IMR-90 (cell line): ENCODE measurements at regions not wholly inside any gene's neighbourhood (a gene's known extent, or its start where the extent isn't known, plus 50 kb on each side); places are given as distances from the start of the nearest gene placed in this dataset.

ENCODE experiments used
- ATAC-seq: fragments of 200-7000 bp; cut with Tn5 transposase; 2 replicates; pipeline ENCODE4 v1.9.1; 2020; ENCODE audit warnings: low read depth, mild to moderate bottlenecking, moderate library complexity
- BruUV-seq: library from RNA; stranded (reverse); fragments of 400-500 nt; replicated peaks from 2 replicates; lab custom pipeline; 2021; lab: Mats Ljungman, UMichigan
- CTCF ChIA-PET: fragments of 300-600 bp; formaldehyde crosslinking; extraction: SDS; loops from one replicate; lab custom pipeline; 2021; ENCODE audit warnings: antibody characterized with exemption; lab: Yijun Ruan, JAX
- POLR2A ChIA-PET: fragments of 300-600 bp; sonication (Branson Sonifier 250); formaldehyde crosslinking; loops from one replicate; lab custom pipeline; 2022; ENCODE audit warnings: antibody characterized with exemption; ENCODE audit not compliant: unreplicated experiment; lab: Charles Lee
- DNase-seq: peaks from one replicate; pipeline ENCODE4 v3.0.0; 2013
- H2AFZ ChIP-seq: replicated peaks from 2 replicates; pipeline ENCODE3; 2013; ENCODE audit warnings: low read length, mild to moderate bottlenecking; ENCODE audit not compliant: poor library complexity
- H2AK5ac ChIP-seq: 2 replicates; pipeline ENCODE4 v1.6.1; 2013; ENCODE audit warnings: low read depth, low read length, inconsistent platforms
- H2AK9ac ChIP-seq: replicated peaks from 2 replicates; pipeline ENCODE3; 2013; ENCODE audit warnings: mild to moderate bottlenecking, low read depth, low read length, moderate library complexity; ENCODE audit not compliant: poor library complexity
- H2BK120ac ChIP-seq: 2 replicates; pipeline ENCODE4 v1.6.1; 2013; ENCODE audit warnings: low read depth, low read length, inconsistent platforms
- H2BK15ac ChIP-seq: 3 replicates; pipeline ENCODE4 v1.6.1; 2013; ENCODE audit warnings: low read depth, low read length, inconsistent platforms
- H2BK20ac ChIP-seq: 2 replicates; pipeline ENCODE4 v1.6.1; 2013; ENCODE audit warnings: low read depth, mild to moderate bottlenecking, inconsistent platforms, low read length, moderate library complexity
- H2BK5ac ChIP-seq: 2 replicates; pipeline ENCODE4 v1.6.1; 2013; ENCODE audit warnings: mild to moderate bottlenecking, low read depth, low read length, inconsistent platforms; ENCODE audit not compliant: poor library complexity, severe bottlenecking
- H3K14ac ChIP-seq: replicated peaks from 2 replicates; pipeline ENCODE4 v1.6.1; 2013; ENCODE audit warnings: low read depth, low read length, inconsistent platforms
- H3K18ac ChIP-seq: 2 replicates; pipeline ENCODE4 v1.6.1; 2013; ENCODE audit warnings: low read depth, low read length, control low read depth
- H3K23ac ChIP-seq: 2 replicates; pipeline ENCODE4 v1.6.1; 2013; ENCODE audit warnings: low read depth, low read length, inconsistent platforms
- H3K27ac ChIP-seq: 2 replicates; pipeline ENCODE4 v1.5.1; 2013; ENCODE audit warnings: mild to moderate bottlenecking, control low read depth, low read length; ENCODE audit not compliant: insufficient read depth
- H3K27me3 ChIP-seq: 2 replicates; pipeline ENCODE4 v1.6.1; 2013; ENCODE audit warnings: low read length; ENCODE audit not compliant: control insufficient read depth, insufficient read depth
- H3K36me3 ChIP-seq: 2 replicates; pipeline ENCODE4 v1.6.1; 2013; ENCODE audit warnings: low read length, mixed read lengths; ENCODE audit not compliant: control insufficient read depth, insufficient read depth
- H3K4ac ChIP-seq: 2 replicates; pipeline ENCODE4 v1.6.1; 2013; ENCODE audit warnings: low read depth, low read length, inconsistent platforms
- H3K4me1 ChIP-seq: 2 replicates; pipeline ENCODE4 v1.6.1; 2013; ENCODE audit warnings: low read length, mixed read lengths; ENCODE audit not compliant: control insufficient read depth, insufficient read depth
- H3K4me2 ChIP-seq: 2 replicates; pipeline ENCODE4 v1.6.1; 2013; ENCODE audit warnings: low read depth, mild to moderate bottlenecking, control low read depth, low read length, moderate library complexity
- H3K4me3 ChIP-seq: 2 replicates; pipeline ENCODE4 v1.5.1; 2013; ENCODE audit warnings: low read depth, mild to moderate bottlenecking, control low read depth, low read length, moderate library complexity; ENCODE audit not compliant: insufficient read depth
- H3K56ac ChIP-seq: 2 replicates; pipeline ENCODE4 v1.6.1; 2013; ENCODE audit warnings: low read length, inconsistent platforms; ENCODE audit not compliant: insufficient read depth; ENCODE audit errors: extremely low read depth
- H3K79me1 ChIP-seq, 2 experiments: 2 replicates each; pipeline ENCODE4 v1.6.1; 2013; ENCODE audit warnings: low read length in 2 of 2, inconsistent platforms in 1 of 2, low read depth in 1 of 2
- H3K9ac ChIP-seq: 2 replicates; pipeline ENCODE4 v1.6.1; 2013; ENCODE audit warnings: low read depth, low read length, control low read depth
- H3K9me1 ChIP-seq: 2 replicates; pipeline ENCODE4 v1.6.1; 2013; ENCODE audit warnings: low read length, inconsistent platforms; ENCODE audit not compliant: insufficient read depth
- H3K9me3 ChIP-seq: 2 replicates; pipeline ENCODE4 v1.6.1; 2013; ENCODE audit warnings: low read length; ENCODE audit not compliant: control insufficient read depth, insufficient read depth
- H4K20me1 ChIP-seq: 2 replicates; pipeline ENCODE4 v1.6.1; 2013; ENCODE audit warnings: low read length, inconsistent platforms; ENCODE audit not compliant: insufficient read depth
- H4K5ac ChIP-seq: 2 replicates; pipeline ENCODE4 v1.6.1; 2013; ENCODE audit warnings: mild to moderate bottlenecking, low read depth, low read length, control low read depth
- H4K8ac ChIP-seq, 2 experiments: 2 replicates each; pipeline ENCODE4 v1.6.1; 2013; ENCODE audit warnings: low read depth in 2 of 2, low read length in 2 of 2, control low read depth in 1 of 2, inconsistent platforms in 1 of 2
- H4K91ac ChIP-seq: 2 replicates; pipeline ENCODE4 v1.6.1; 2013; ENCODE audit warnings: low read depth, low read length, inconsistent platforms; ENCODE audit not compliant: insufficient read depth
- CTCF ChIP-seq: conservative IDR thresholded peaks from 2 replicates; pipeline ENCODE4 v1.5.1; 2012; ENCODE audit warnings: mild to moderate bottlenecking, low read depth, low read length, improper control_type of control experiment
- MXI1 ChIP-seq: IDR thresholded peaks from 2 replicates; pipeline ENCODE4 v1.6.1; 2012; ENCODE audit warnings: low read depth, mild to moderate bottlenecking, low read length, moderate library complexity, borderline replicate concordance
- WGBS, 2 experiments: methylation state at CpG; one replicate each; pipeline versions ENCODE4 v1.1.5 to v1.1.7; 2013; ENCODE audit warnings: missing lambda C conversion rate in 2 of 2; ENCODE audit not compliant: insufficient read length in 1 of 2; ENCODE audit errors: extremely low coverage in 2 of 2; 5-methylcytosine and 5-hydroxymethylcytosine counted together
- dilution Hi-C: fragments of 300-500 bp; cut with HindIII; formaldehyde crosslinking; loops from one replicate; pipeline ENCODE4 v1.14.3; 2018; ENCODE audit warnings: low sequenced_read_pairs; ENCODE audit not compliant: unreplicated experiment
- in situ Hi-C: fragments of 300-500 bp; cut with MboI; formaldehyde crosslinking; loops from 3 replicates; pipeline ENCODE4 v1.14.3; 2019; ENCODE audit warnings: low sequenced_read_pairs, inconsistent platforms, mixed read lengths
- intact Hi-C: fragments of 100-400 bp; cut with micrococcal nuclease; formaldehyde crosslinking; loops from 2 replicates; pipeline ENCODE4 v1.10.0; 2022

GRCh38 chr2:49687918-49688317 lies 533.6 kb upstream of the FSHR start:
- in situ Hi-C loops: no loop called here
- H3K4me2 ChIP-seq: no peak overlapping the region
- no peak overlapping the region for H3K14ac ChIP-seq
- ChIA-PET CTCF (no interaction called here), POLR2A (no interaction called here)
- H4K20me1 ChIP-seq: no peaks in the 10 kb centered on the region
- dilution Hi-C loops: no loop called here
- BruUV-seq: no TSS peak
- no peak for DNase-seq
- H2BK120ac ChIP-seq: no peak overlapping the region
- no peak overlapping the region for H3K18ac ChIP-seq
- H3K36me3 ChIP-seq: no peaks in the 10 kb centered on the region
- no peak overlapping the region for H3K27ac ChIP-seq
- TF ChIP-seq MXI1 (no peak), CTCF (0 out of 2 replicates have a peak, but pooled peaks have one; percentile 4)
- no peak overlapping the region for H3K56ac ChIP-seq
- H2AK5ac ChIP-seq: no peak overlapping the region
- no peak overlapping the region for H4K8ac ChIP-seq
- no peak overlapping the region for H4K5ac ChIP-seq
- no peaks in the 10 kb centered on the region for H3K9me1 ChIP-seq
- WGBS, 2 experiments: no CpG with 5 or more reads among the region's 1 CpG
- no peak overlapping the region for H3K23ac ChIP-seq
- no peak overlapping the region for H2AK9ac ChIP-seq
- H3K27me3 ChIP-seq: no peaks in the 10 kb centered on the region
- H2BK5ac ChIP-seq: no peak overlapping the region
- H2BK15ac ChIP-seq: no peak overlapping the region
- H3K79me1 ChIP-seq: no peaks in the 10 kb centered on the region
- no peak overlapping the region for H3K4ac ChIP-seq
- H2BK20ac ChIP-seq: no peak overlapping the region
- no peak overlapping the region for H3K9ac ChIP-seq
- H2AFZ ChIP-seq: no peak overlapping the region
- no peak overlapping the region for H3K4me3 ChIP-seq
- no peaks in the 10 kb centered on the region for H3K4me1 ChIP-seq
- intact Hi-C loops: no loop called here
- no peak overlapping the region for H4K91ac ChIP-seq
- ATAC-seq: no peak
- H3K9me3 ChIP-seq: peaks cover 4% of the 10 kb centered on the region
